OCI-M1 (cell line): ENCODE measurements at regions not wholly inside any gene's neighbourhood (a gene's known extent, or its start where the extent isn't known, plus 50 kb on each side); places are given as distances from the start of the nearest gene placed in this dataset.
"Not testable (repeated sequence)": the region's sequence is repeated elsewhere in the genome, so short reads cannot be mapped to it uniquely, and the experiment has no call there.

ENCODE experiments used
- DNase-seq: peaks from one replicate; lab custom pipeline; 2025; lab: John Stamatoyannopoulos, UW

GRCh38 chr9:16057541-16057940, 504.7 kb downstream of the CCDC171 start:
- DNase-seq, result no peak

GRCh38 chr9:16058131-16058549, 505.3 kb downstream of the CCDC171 start:
- DNase-seq, result no peak

GRCh38 chr9:16060436-16061129, 507.7 kb downstream of the CCDC171 start:
- DNase-seq, result no peak

GRCh38 chr9:16062542-16063240, 509.8 kb downstream of the CCDC171 start:
- DNase-seq, result no peak

GRCh38 chr9:16063241-16063591, 510.4 kb downstream of the CCDC171 start:
- no peak for DNase-seq

GRCh38 chr9:16064771-16065170, 511.9 kb downstream of the CCDC171 start:
- no peak for DNase-seq

- DNase-seq, result not testable (repeated sequence)
Measured at GRCh38 chr9:16066201-16066600, 513.4 kb downstream of the CCDC171 start.

- DNase-seq, result no peak
Measured at GRCh38 chr9:16068476-16068875, 515.6 kb downstream of the CCDC171 start.

GRCh38 chr9:16069249-16069648, 516.4 kb downstream of the CCDC171 start:
- DNase-seq, result no peak

- DNase-seq, result no peak
Measured at GRCh38 chr9:16069671-16070454, 517.0 kb downstream of the CCDC171 start.

GRCh38 chr9:16070455-16071145, 517.8 kb downstream of the CCDC171 start:
- DNase-seq, result no peak

GRCh38 chr9:16071400-16071799, 518.6 kb downstream of the CCDC171 start:
- no peak for DNase-seq

- no peak for DNase-seq
Measured at GRCh38 chr9:16074963-16075362, 522.1 kb downstream of the CCDC171 start.

- DNase-seq, result no peak
Measured at GRCh38 chr9:16075696-16076095, 522.9 kb downstream of the CCDC171 start.

GRCh38 chr9:16076511-16076910, 523.7 kb downstream of the CCDC171 start:
- no peak for DNase-seq

GRCh38 chr9:16082796-16083195, 530.0 kb downstream of the CCDC171 start:
- no peak for DNase-seq

- DNase-seq, result no peak
Measured at GRCh38 chr9:16085167-16085726, 532.4 kb downstream of the CCDC171 start.

GRCh38 chr9:16090907-16091629, 538.2 kb downstream of the CCDC171 start:
- DNase-seq, result peak; percentile 57

- no peak for DNase-seq
Measured at GRCh38 chr9:16092142-16093091, 539.6 kb downstream of the CCDC171 start.

GRCh38 chr9:16098306-16098705, 545.5 kb downstream of the CCDC171 start:
- DNase-seq, result no peak
